Neural cell (in vitro differentiated cells): ENCODE measurements at regions not wholly inside any gene's neighbourhood (a gene's known extent, or its start where the extent isn't known, plus 50 kb on each side); places are given as distances from the start of the nearest gene placed in this dataset.

Source experiments
- CTCF ChIP-seq: fragments of 450-650 bp; IDR thresholded peaks from 2 replicates; pipeline ENCODE4 v1.5.1; 2014; ENCODE audit warnings: antibody characterized with exemption, mild to moderate bottlenecking, moderate library complexity; ENCODE audit not compliant: poor library complexity, severe bottlenecking
- EZH2 ChIP-seq: fragments of 200-600, 300-800 bp; shearing (Covaris generic), sonication (generic); IDR thresholded peaks from 2 replicates; pipeline ENCODE4 v1.6.1; 2014; ENCODE audit warnings: antibody characterized with exemption, low read length, borderline replicate concordance, mild to moderate bottlenecking; ENCODE audit not compliant: insufficient read depth, poor library complexity, severe bottlenecking
- TAF1 ChIP-seq: IDR thresholded peaks from 2 replicates; pipeline ENCODE4 v1.6.1; 2012; ENCODE audit warnings: low read depth

DNA sequence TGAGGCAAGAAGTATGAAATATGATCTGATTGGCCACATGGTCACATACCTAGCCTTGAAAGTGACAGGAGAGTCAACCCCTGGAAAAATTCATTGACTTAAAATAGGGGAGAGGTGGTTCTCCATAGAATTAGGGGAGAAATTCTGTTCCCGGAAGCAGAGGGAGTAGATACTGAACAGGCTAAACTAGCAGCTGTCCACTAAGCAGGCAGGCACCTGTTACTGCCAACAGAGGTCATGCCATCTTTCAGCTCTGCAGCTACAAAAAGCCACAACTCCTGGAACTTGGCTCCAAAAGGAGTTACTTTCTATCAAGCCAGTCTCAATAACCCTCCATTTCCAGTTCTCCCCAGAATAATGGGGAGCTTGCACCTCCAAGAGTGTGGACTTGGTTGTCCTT is 352.5 kb downstream of the MAFB start:
- TF ChIP-seq CTCF (no peak), EZH2 (no peak), TAF1 (no peak)
